ENCODE measurements at regions not wholly inside any gene's neighbourhood (a gene's known extent, or its start where the extent isn't known, plus 50 kb on each side); places are given as distances from the start of the nearest gene placed in this dataset.

DNA sequence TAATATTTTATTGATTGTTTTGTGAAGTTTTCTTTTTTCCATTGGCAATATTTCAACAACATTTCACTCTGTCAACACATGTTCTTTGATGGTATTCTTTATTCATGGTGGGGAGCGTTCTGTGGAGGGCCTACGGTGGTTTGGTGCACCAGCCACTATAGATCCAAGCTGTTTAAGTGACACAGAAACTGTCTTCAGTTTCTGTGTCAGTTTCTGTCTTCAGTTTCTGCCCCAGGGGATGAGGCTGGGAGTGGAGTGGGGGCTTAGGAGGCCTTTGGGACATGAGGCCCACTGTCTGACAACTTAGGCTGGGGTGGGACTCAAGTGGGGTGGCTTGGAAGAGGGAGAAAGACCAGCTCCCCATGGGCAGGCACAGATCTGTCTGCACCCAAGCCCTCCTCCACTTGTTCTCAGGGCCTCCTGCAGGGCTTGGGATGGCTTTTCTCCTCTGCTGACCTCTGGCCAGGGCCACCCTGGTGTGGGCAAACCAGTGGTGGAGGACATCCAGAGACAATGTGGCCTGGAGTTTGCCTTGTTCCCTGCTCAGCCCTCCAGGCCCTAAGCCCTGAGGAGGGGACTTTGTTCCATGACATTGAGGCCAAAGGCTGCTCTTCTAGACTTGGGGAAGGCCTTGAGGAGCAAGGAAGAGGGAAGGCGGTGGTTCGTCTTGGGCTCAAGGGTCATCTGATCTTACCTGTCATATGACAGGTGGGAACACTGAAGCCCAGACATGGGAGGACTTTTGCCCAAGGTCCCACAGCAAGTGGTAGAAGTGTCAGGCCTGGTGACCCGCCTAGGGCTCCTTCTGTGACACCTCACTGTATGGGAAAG is 60.3 kb upstream of the SMAD6 start:
- TF ChIP-seq POLR2A (IDR thresholded peaks at IDR 0.05; ENCODE audit: low read depth, low read length), result no peak
- no peak for TF ChIP-seq POLR2AphosphoS5 (IDR thresholded peaks at IDR 0.05; ENCODE audit: low read depth, low read length)
